ENCODE measurements at regions not wholly inside any gene's neighbourhood (a gene's known extent, or its start where the extent isn't known, plus 50 kb on each side); places are given as distances from the start of the nearest gene placed in this dataset.

DNA sequence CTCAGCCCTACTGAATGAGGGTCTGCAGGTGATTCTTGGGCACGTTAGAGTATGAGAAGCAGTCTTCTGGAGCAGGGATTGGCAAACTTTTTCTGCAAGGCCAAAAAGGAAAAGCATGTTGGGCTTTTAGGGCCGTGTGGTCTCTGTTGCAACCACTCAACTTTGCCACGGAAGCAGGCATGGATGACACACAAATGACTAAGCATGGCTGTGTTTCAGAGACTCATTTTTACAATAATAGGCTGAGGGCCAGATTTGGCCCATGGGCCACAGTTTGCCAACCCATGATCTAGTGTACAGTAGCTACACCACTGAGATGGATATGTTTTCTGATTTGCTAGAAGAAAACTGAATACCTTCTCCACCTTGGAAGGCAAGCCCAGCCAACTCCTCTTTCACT, 66.1 kb upstream of the PRICKLE2 start:
- no peak overlapping the region for H3K4me3 ChIP-seq (ENCODE audit: insufficient read length, low read depth)
- DNase-seq (ENCODE audit: low read depth, low spot score) = no peak
- TF ChIP-seq YY1 (IDR thresholded peaks at IDR 0.05; ENCODE audit: insufficient read depth, insufficient read length) (no peak), SUZ12 (IDR thresholded peaks at IDR 0.05; ENCODE audit: extremely low read depth, insufficient read depth, insufficient read length) (no peak), ZNF274 (IDR thresholded peaks at IDR 0.05; ENCODE audit: low read depth, low read length) (no peak)
- no peaks in the 10 kb centered on the region for H3K4me1 ChIP-seq (ENCODE audit: insufficient read depth, insufficient read length)
- no peak overlapping the region for H3K9ac ChIP-seq (ENCODE audit: insufficient read length, low read depth)
- no peaks in the 10 kb centered on the region for H3K36me3 ChIP-seq (ENCODE audit: insufficient read depth, insufficient read length, low read length)
- no peaks in the 10 kb centered on the region for H3K27me3 ChIP-seq (ENCODE audit: insufficient read depth, insufficient read length)
- peaks cover 2% of the 10 kb centered on the region; the same call in 1 of the 2 replicates for H3K9me3 ChIP-seq (ENCODE audit: insufficient read depth, low read length)

- Histone ChIP-seq H3K4me3 (ENCODE audit: insufficient read length, low read depth) (no peak overlapping the region), H3K9me3 (ENCODE audit: insufficient read depth, low read length) (no peaks in the 10 kb centered on the region), H3K9ac (ENCODE audit: insufficient read length, low read depth) (no peak overlapping the region), H3K4me1 (ENCODE audit: insufficient read depth, insufficient read length) (no peaks in the 10 kb centered on the region), H3K27me3 (ENCODE audit: insufficient read depth, insufficient read length) (no peaks in the 10 kb centered on the region), H3K36me3 (ENCODE audit: insufficient read depth, insufficient read length, low read length) (no peaks in the 10 kb centered on the region)
- TF ChIP-seq ZNF274 (IDR thresholded peaks at IDR 0.05; ENCODE audit: low read depth, low read length) (no peak), SUZ12 (IDR thresholded peaks at IDR 0.05; ENCODE audit: extremely low read depth, insufficient read depth, insufficient read length) (no peak), YY1 (IDR thresholded peaks at IDR 0.05; ENCODE audit: insufficient read depth, insufficient read length) (no peak)
- DNase-seq (ENCODE audit: low read depth, low spot score) = no peak
Observed at GRCh38 chr3:64290864-64291263, 65.6 kb upstream of the PRICKLE2 start.

- TF ChIP-seq ZNF274 (IDR thresholded peaks at IDR 0.05; ENCODE audit: low read depth, low read length) = no peak
- TF ChIP-seq YY1 (IDR thresholded peaks at IDR 0.05; ENCODE audit: insufficient read depth, insufficient read length) = no peak
- no peak for TF ChIP-seq SUZ12 (IDR thresholded peaks at IDR 0.05; ENCODE audit: extremely low read depth, insufficient read depth, insufficient read length)
- H3K9me3 ChIP-seq (ENCODE audit: insufficient read depth, low read length) = no peaks in the 10 kb centered on the region
- no peak overlapping the region for H3K9ac ChIP-seq (ENCODE audit: insufficient read length, low read depth)
- no peaks in the 10 kb centered on the region for H3K36me3 ChIP-seq (ENCODE audit: insufficient read depth, insufficient read length, low read length)
- H3K27me3 ChIP-seq (ENCODE audit: insufficient read depth, insufficient read length) = no peaks in the 10 kb centered on the region
- H3K4me3 ChIP-seq (ENCODE audit: insufficient read length, low read depth) = no peak overlapping the region
- no peak for DNase-seq (ENCODE audit: low read depth, low spot score)
- H3K4me1 ChIP-seq (ENCODE audit: insufficient read depth, insufficient read length) = no peaks in the 10 kb centered on the region
Observed at GRCh38 chr3:64290161-64290560, 64.9 kb upstream of the PRICKLE2 start.

DNA sequence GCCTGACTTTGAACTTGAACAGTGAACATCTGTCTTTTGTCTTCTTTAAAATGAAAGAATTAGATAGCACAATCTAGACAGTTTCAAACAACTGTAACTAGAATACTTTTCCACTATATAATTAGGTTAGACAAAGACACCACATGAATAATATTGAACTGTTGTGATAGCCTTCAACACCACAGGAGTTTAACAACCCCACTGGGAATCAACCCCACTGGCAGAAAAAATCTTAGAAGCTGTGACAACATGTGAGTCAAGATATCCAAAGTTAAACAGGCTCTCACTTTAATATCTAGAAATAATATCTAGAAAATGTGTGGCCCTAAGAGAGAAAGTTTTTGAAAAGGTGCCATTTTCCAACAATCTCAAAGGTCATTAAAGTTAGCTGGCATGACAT, 64.4 kb upstream of the PRICKLE2 start:
- no peak overlapping the region for H3K9ac ChIP-seq (ENCODE audit: insufficient read length, low read depth)
- H3K9me3 ChIP-seq (ENCODE audit: insufficient read depth, low read length) = no peaks in the 10 kb centered on the region
- no peaks in the 10 kb centered on the region for H3K27me3 ChIP-seq (ENCODE audit: insufficient read depth, insufficient read length)
- H3K4me1 ChIP-seq (ENCODE audit: insufficient read depth, insufficient read length) = no peaks in the 10 kb centered on the region
- no peaks in the 10 kb centered on the region for H3K36me3 ChIP-seq (ENCODE audit: insufficient read depth, insufficient read length, low read length)
- no peak overlapping the region for H3K4me3 ChIP-seq (ENCODE audit: insufficient read length, low read depth)
- DNase-seq (ENCODE audit: low read depth, low spot score) = no peak
- TF ChIP-seq YY1 (IDR thresholded peaks at IDR 0.05; ENCODE audit: insufficient read depth, insufficient read length) (no peak), ZNF274 (IDR thresholded peaks at IDR 0.05; ENCODE audit: low read depth, low read length) (no peak), SUZ12 (IDR thresholded peaks at IDR 0.05; ENCODE audit: extremely low read depth, insufficient read depth, insufficient read length) (no peak)

DNA sequence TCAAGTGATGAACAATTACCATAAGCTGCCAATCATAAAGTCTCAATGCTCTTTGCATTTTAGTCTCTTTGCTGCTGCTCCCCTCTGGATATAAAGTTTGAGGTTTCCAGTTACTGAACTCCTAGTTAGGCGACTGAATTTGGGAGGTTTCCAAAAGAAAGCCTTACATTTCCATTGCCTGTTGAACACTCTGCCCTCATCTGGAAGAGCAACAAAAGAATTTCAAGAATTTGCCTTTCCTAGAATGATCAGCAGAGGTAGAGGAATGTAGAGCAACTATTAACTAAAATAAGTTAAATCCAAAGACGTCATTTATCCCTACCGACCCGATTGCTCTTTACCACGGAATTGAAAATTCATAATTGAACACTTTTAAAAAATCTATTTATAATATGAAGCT, 53.4 kb upstream of the PRICKLE2 start:
- TF ChIP-seq SUZ12 (IDR thresholded peaks at IDR 0.05; ENCODE audit: extremely low read depth, insufficient read depth, insufficient read length) (no peak), YY1 (IDR thresholded peaks at IDR 0.05; ENCODE audit: insufficient read depth, insufficient read length) (no peak), ZNF274 (IDR thresholded peaks at IDR 0.05; ENCODE audit: low read depth, low read length) (no peak)
- DNase-seq (ENCODE audit: low read depth, low spot score) = peak; percentile 15
- Histone ChIP-seq H3K36me3 (ENCODE audit: insufficient read depth, insufficient read length, low read length) (no peaks in the 10 kb centered on the region), H3K4me3 (ENCODE audit: insufficient read length, low read depth) (no peak overlapping the region), H3K27me3 (ENCODE audit: insufficient read depth, insufficient read length) (no peaks in the 10 kb centered on the region), H3K9ac (ENCODE audit: insufficient read length, low read depth) (no peak overlapping the region), H3K4me1 (ENCODE audit: insufficient read depth, insufficient read length) (no peaks in the 10 kb centered on the region), H3K9me3 (ENCODE audit: insufficient read depth, low read length) (0 out of 2 replicates have a peak, but pooled peaks cover 5% of the 10 kb centered on the region)

DNA sequence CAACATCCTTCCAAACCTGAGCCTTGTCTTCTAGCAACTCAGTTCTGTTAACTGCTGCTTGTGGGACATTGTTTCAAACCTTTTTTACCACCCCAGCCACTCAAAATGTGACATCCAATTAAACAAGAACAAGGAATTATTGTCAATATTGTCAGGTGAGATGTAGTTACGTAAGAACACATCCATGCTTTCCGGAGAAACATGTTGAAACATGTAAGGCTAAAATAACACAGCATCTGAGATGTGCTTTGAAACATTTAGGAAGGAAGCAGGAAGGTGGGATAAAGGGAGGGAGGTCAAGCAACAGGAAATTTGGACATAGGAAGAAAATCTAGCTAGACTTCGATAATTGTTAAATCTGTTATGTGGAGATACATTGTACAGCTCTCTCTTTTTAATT, 50.9 kb upstream of the PRICKLE2 start:
- Histone ChIP-seq H3K9ac (ENCODE audit: insufficient read length, low read depth) (no peak overlapping the region), H3K27me3 (ENCODE audit: insufficient read depth, insufficient read length) (no peaks in the 10 kb centered on the region), H3K36me3 (ENCODE audit: insufficient read depth, insufficient read length, low read length) (no peaks in the 10 kb centered on the region), H3K9me3 (ENCODE audit: insufficient read depth, low read length) (0 out of 2 replicates have a peak, but pooled peaks cover under 1% of the 10 kb centered on the region), H3K4me3 (ENCODE audit: insufficient read length, low read depth) (no peak overlapping the region), H3K4me1 (ENCODE audit: insufficient read depth, insufficient read length) (no peaks in the 10 kb centered on the region)
- TF ChIP-seq SUZ12 (IDR thresholded peaks at IDR 0.05; ENCODE audit: extremely low read depth, insufficient read depth, insufficient read length) (no peak), YY1 (IDR thresholded peaks at IDR 0.05; ENCODE audit: insufficient read depth, insufficient read length) (no peak), ZNF274 (IDR thresholded peaks at IDR 0.05; ENCODE audit: low read depth, low read length) (no peak)
- DNase-seq (ENCODE audit: low read depth, low spot score) = no peak
